ENCODE measurements at regions not wholly inside any gene's neighbourhood (a gene's known extent, or its start where the extent isn't known, plus 50 kb on each side); places are given as distances from the start of the nearest gene placed in this dataset.

GRCh38 chr22:48835364-48835763 lies 992.3 kb downstream of the BRD1 start:
- TF ChIP-seq CTCF (IDR thresholded peaks at IDR 0.05) (no peak), POLR2A (IDR thresholded peaks at IDR 0.05) (no peak)
